H54 (cell line): ENCODE measurements at regions not wholly inside any gene's neighbourhood (a gene's known extent, or its start where the extent isn't known, plus 50 kb on each side); places are given as distances from the start of the nearest gene placed in this dataset.
"Not testable (repeated sequence)": the region's sequence is repeated elsewhere in the genome, so short reads cannot be mapped to it uniquely, and the experiment has no call there.

Experiments
- DNase-seq: peaks from one replicate; pipeline ENCODE4 v3.0.0; 2011; ENCODE audit warnings: low spot score, mixed read lengths; ENCODE audit not compliant: insufficient read length
- FAIRE-seq: peaks from 3 replicates; lab custom pipeline; 2011; peaks lifted over from hg19 to GRCh38; lab: Jason Lieb, UNC
- POLR2A ChIP-seq: IDR thresholded peaks from 2 replicates; pipeline ENCODE4 v1.6.1; 2011; ENCODE audit warnings: low read depth, mild to moderate bottlenecking, low read length

DNA sequence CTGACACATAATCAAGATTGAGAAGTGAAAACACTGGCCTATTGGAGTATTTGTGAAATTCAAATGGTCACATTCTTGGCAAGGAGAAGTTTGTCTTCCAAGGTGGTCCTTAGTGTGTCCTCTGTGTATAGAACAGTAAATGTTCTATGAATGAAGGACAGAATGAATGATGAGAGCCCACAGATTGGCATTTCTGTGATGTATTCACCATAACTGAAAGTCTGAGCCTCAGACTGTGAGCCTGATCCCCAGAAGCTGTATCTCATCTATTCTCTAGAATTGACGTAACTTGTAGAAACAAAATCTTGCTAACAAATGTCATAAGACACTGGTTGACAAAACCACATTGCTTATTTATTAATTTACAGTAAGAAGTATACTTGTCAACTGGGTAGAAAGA lies 111.5 kb upstream of the ETV3 start:
- TF ChIP-seq POLR2A: no peak
- FAIRE-seq (no peak), DNase-seq (no peak)

- FAIRE-seq (no peak), DNase-seq (no peak)
- TF ChIP-seq POLR2A: no peak
Measured at GRCh38 chr1:157249326-157249725, 111.1 kb upstream of the ETV3 start.

- not testable (repeated sequence) for DNase-seq, FAIRE-seq
Measured at GRCh38 chr1:157247764-157248049, 109.5 kb upstream of the ETV3 start.

- DNase-seq (no peak), FAIRE-seq (no peak)
- TF ChIP-seq POLR2A: no peak
Measured at GRCh38 chr1:157247005-157247763, 109.0 kb upstream of the ETV3 start.

GRCh38 chr1:157245823-157246222 lies 107.6 kb upstream of the ETV3 start:
- no peak for TF ChIP-seq POLR2A
- FAIRE-seq: no peak
- no peak for DNase-seq

GRCh38 chr1:157241185-157241538 lies 103.0 kb upstream of the ETV3 start:
- no peak for FAIRE-seq
- no peak for DNase-seq
- TF ChIP-seq POLR2A: no peak

GRCh38 chr1:157240495-157241184 lies 102.4 kb upstream of the ETV3 start:
- TF ChIP-seq POLR2A: no peak
- no peak for DNase-seq
- FAIRE-seq: no peak

- no peak for FAIRE-seq
Measured at GRCh38 chr1:157239936-157240335, 101.7 kb upstream of the ETV3 start.

DNA sequence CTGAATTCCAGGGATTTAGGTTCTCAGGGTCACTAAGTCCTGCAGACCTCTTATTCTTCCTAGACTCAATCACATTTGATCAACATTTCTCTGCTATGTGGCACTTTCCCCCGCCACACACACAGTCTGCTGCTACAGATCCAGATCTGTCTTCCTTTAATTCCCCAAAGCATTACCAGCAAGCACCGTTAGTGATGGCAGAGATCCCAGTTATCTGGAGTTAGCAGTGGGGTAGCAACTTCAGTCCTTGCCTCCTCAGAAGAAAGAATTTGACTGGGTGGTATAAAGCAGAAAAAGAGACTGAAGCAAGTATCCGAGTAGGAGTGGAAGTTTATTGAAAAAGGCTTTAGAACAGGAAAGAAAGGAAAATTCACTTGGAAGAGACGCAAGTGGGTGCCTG lies 100.4 kb upstream of the ETV3 start:
- DNase-seq: no peak
- no peak for FAIRE-seq
- TF ChIP-seq POLR2A: no peak

More at GRCh38 chr1:157239936-157240335, 101.7 kb upstream of the ETV3 start:
- TF ChIP-seq POLR2A: no peak
- DNase-seq: no peak

DNA sequence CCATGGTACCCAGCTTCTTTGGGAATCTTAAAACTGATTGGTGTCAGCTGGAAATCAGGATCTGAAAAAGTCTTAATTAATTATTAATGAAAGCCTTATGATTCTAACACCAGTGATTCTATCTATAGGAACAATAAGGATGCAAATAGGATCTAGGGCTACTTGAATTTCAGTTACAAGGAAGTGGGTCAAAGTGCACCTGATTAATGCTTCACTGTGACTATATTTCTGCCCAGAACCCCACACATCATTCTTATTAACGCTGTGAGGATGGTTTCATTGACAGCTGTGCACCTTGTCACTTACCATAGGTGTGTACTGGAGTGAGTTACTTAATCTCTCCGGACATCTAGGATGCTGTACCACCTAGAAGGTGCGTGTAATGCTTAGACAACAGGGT lies 99.8 kb upstream of the ETV3 start:
- no peak for DNase-seq
- no peak for FAIRE-seq
- no peak for TF ChIP-seq POLR2A

DNA sequence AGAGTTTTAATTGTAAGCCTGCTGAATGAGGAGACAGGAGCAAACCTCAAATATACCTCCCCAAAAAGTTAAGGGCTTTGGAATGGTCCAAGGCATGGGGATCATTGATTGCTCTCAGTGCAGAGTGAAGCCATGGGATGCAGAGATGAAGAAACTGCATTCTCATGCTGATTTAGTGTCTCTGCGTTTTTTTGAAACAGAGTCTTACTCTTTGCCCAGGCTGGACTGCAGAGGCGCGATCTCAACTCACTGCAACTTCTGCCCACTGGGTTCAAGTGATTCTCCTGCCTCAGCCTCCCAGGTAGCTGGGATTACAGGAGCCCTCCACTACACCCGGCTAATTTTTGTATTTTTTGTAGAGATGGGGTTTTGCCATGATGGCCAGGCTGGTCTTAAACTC lies 99.3 kb upstream of the ETV3 start:
- DNase-seq: no peak
- TF ChIP-seq POLR2A: no peak
- FAIRE-seq: no peak

DNA sequence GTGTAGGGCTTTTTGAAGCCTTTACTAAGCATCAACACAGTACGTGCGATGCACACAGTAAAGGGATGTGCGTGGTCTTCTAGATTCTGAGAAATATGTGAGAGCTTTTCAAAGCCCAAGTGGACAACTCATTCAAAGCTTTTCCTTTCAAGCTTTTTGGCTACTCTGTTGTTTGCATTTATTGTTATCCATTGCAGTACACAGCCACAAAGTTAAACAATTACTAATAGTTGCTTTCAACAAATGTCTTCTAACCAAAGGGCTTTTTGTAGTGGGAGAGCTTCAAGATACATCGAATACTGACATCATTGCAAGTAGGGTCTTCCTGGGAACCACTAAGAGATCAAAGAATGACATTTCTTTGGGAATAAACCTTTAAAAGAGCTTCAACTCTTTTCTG lies 97.9 kb upstream of the ETV3 start:
- no peak for FAIRE-seq
- TF ChIP-seq POLR2A: no peak

DNA sequence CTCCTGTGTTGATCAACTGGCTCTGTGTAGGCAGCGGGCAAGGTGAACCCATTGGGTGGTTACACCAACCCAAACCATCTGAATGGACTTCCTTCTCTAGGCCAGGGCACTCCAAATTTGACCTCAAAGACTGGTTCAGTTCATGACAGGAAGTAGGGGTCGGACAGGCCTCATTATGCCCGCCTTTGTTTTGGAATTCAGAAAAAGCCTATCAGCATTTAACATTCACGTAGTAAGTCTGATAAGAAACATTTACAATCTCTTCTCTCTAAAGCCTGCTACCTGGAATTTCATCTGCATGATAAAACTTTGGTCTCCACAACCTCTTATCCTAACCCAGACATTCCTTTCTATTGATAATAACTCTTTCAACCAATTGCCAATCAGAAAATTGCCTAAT lies 97.1 kb upstream of the ETV3 start:
- no peak for FAIRE-seq
- no peak for DNase-seq
- TF ChIP-seq POLR2A: no peak

More for the DNA sequence above, 97.9 kb upstream of the ETV3 start:
- no peak for DNase-seq

GRCh38 chr1:157234705-157235273 lies 96.6 kb upstream of the ETV3 start:
- TF ChIP-seq POLR2A: no peak
- DNase-seq (no peak), FAIRE-seq (no peak)

DNA sequence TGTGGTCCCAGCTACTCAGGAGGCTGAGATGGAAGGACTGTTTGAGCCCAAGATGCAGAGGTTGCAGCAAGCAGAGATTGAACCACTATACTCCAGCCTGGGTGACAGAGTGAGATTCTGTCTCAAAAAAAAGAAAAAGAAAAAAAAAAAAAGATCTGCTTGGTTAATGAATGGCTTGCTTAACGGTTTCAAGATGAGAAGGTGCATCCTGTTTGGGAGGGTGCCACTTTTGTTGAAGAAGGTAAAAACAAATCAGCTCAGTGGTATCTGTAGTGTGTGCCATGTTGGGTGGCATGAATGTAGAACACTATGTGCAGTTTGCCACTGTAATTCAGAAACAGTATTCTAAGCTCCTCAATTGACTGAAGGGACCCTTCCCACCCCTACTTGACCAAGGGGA lies 94.9 kb upstream of the ETV3 start:
- DNase-seq: no peak
- no peak for FAIRE-seq
- TF ChIP-seq POLR2A: no peak
